AG04450 (cell line): ENCODE measurements at regions not wholly inside any gene's neighbourhood (a gene's known extent, or its start where the extent isn't known, plus 50 kb on each side); places are given as distances from the start of the nearest gene placed in this dataset.

Experiments used
- CTCF ChIA-PET: fragments of 300-600, 350-600 bp; formaldehyde crosslinking; extraction: SDS; loops from one replicate; lab custom pipeline; 2022; ENCODE audit warnings: antibody characterized with exemption, inconsistent platforms; lab: Charles Lee
- POLR2A ChIA-PET: fragments of 350-600 bp; formaldehyde crosslinking; extraction: SDS; loops from one replicate; lab custom pipeline; 2021; ENCODE audit warnings: antibody characterized with exemption, inconsistent platforms; lab: Yijun Ruan, JAX
- DNase-seq: peaks from one replicate; pipeline ENCODE4 v3.0.0-alpha.2; 2011; ENCODE audit warnings: low read depth, low spot score
- H3K27ac ChIP-seq: one replicate; pipeline ENCODE4 v1.5.1; 2012; ENCODE audit warnings: low read depth, low read length, control low read depth
- H3K27me3 ChIP-seq: one replicate; pipeline ENCODE4 v1.6.0; 2012; ENCODE audit warnings: low read length; ENCODE audit not compliant: control insufficient read depth, insufficient read depth
- H3K4me3 ChIP-seq: 2 replicates; pipeline ENCODE4 v1.5.1; 2011; ENCODE audit warnings: mild to moderate bottlenecking, low read depth, low read length, control low read depth
- H3K9me3 ChIP-seq: 2 replicates; pipeline ENCODE4 v1.5.1; 2012; ENCODE audit warnings: low read length; ENCODE audit not compliant: control insufficient read depth, insufficient read depth
- TF ChIP-seq, protein P1 (sequence below): IDR thresholded peaks from 2 replicates; pipeline ENCODE4 v1.5.1; 2011; ENCODE audit warnings: low read depth, low read length, control low read depth, inconsistent platforms

DNA sequence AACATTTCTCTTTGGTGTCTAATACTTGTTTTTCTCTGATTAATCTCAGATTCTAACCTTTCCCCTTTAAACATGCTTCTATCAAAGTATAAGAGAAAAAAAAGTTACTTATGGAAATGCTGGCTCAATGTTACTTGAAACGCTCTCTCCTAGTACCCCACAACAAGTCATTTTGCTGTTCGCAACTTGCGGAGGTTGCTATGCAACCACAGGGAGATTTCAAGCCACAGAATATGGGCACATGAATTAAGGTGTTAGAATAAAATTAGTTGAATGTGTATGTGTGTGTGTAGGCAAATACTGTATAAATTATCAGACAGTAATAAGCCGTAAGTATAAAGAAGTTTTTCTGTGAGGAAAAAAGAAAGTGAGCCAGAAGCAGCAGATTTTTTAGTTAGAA lies 80.6 kb downstream of the CCDC59 start:
- Histone ChIP-seq H3K27ac (no peak overlapping the region), H3K9me3 (peaks cover 8% of the 10 kb centered on the region; the same call in 1 of the 2 replicates), H3K4me3 (no peak overlapping the region), H3K27me3 (no peaks in the 10 kb centered on the region)
- no peak for DNase-seq
- ChIA-PET CTCF (no interaction called here), POLR2A (no interaction called here)
- TF ChIP-seq, protein P1, sequence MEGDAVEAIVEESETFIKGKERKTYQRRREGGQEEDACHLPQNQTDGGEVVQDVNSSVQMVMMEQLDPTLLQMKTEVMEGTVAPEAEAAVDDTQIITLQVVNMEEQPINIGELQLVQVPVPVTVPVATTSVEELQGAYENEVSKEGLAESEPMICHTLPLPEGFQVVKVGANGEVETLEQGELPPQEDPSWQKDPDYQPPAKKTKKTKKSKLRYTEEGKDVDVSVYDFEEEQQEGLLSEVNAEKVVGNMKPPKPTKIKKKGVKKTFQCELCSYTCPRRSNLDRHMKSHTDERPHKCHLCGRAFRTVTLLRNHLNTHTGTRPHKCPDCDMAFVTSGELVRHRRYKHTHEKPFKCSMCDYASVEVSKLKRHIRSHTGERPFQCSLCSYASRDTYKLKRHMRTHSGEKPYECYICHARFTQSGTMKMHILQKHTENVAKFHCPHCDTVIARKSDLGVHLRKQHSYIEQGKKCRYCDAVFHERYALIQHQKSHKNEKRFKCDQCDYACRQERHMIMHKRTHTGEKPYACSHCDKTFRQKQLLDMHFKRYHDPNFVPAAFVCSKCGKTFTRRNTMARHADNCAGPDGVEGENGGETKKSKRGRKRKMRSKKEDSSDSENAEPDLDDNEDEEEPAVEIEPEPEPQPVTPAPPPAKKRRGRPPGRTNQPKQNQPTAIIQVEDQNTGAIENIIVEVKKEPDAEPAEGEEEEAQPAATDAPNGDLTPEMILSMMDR: no peak

DNA sequence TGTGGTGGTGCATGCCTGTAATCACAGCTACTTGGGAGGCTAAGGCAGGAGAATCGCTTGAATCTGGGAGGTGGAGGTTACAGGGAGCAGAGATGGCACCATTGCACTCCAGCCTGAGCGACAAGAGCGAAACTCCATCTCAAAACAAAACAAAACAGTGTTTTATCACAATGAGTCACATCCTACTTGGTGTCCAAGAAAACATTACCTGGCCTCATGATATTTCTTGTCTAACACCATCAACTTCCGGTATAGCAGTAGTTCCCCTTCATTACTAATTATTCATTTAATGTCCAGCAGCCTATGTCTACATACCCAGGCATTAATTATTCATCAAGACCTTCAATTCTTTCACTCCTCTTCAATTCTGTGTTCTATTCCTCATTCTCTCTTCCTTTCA lies 115.5 kb downstream of the CCDC59 start:
- TF ChIP-seq, protein P1: no peak
- Histone ChIP-seq H3K27ac (no peak overlapping the region), H3K27me3 (no peaks in the 10 kb centered on the region), H3K9me3 (peaks cover 6% of the 10 kb centered on the region), H3K4me3 (no peak overlapping the region)
- CTCF ChIA-PET: no interaction called here
- DNase-seq: no peak
- POLR2A ChIA-PET: no interaction called here

DNA sequence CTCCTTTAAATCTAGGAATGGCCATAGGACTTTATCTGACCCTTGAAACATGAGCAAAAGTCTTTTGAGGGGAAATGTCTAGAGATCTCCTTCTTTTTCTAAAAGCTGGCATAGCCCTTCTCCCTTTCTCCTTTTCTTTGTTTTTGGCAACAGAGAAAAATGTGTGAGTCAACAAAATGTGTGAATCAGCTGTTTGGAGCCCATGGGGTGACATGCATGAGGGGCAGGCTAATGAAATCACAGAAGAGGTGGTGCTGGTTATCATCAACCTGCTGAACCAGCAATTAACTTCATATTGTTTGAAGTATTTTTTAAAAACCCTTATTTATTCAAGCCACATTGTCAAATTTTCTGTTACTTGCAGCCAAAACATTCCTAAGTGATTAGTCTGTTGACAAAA lies 132.3 kb downstream of the CCDC59 start:
- Histone ChIP-seq H3K27ac (no peak overlapping the region), H3K4me3 (no peak overlapping the region), H3K9me3 (peaks cover 3% of the 10 kb centered on the region; the same call in 1 of the 2 replicates), H3K27me3 (no peaks in the 10 kb centered on the region)
- ChIA-PET POLR2A (no interaction called here), CTCF (no interaction called here)
- DNase-seq: no peak
- TF ChIP-seq, protein P1: no peak

DNA sequence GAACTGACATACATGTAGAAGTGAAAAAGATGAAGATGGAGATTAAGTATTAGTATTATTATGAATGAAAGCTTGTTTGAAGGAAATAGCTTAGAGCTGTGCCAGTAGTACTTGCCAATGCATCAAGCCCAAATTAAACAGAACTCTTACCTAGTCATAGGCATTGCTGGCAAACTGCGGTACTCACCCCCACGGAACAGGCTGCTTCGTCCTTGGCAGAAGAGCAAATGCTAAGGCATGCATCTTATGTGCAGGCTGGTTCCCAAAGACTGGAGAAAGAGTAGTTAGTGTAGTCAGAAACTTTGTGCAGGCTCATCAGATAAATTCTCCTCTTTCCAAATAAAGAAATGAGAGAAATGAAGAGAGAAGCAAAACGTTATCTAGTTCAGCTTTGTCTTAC lies 134.8 kb downstream of the CCDC59 start:
- Histone ChIP-seq H3K4me3 (no peak overlapping the region), H3K27ac (no peak overlapping the region), H3K27me3 (no peaks in the 10 kb centered on the region), H3K9me3 (peaks cover 3% of the 10 kb centered on the region)
- CTCF ChIA-PET: no interaction called here
- no peak for DNase-seq
- TF ChIP-seq, protein P1: no peak
- POLR2A ChIA-PET: no interaction called here

DNA sequence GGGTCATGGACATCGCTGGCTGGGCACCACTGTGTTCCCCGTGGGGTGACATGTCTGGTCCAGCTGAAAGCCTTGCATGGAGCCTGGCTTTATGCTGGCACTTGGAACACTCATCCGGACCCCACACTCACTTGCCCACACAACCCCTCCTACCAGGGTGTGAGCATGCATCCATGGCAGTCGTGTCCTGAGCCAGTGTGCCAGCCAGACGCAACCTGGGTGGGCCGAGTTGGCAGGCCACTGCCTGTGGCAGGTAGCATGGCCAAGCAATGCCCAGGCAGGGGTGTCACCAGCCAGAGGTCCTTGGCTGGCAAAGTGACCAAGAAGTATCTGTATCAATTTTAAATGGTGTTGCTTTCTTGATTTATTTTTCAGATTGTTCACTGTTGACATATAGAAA lies 141.7 kb downstream of the CCDC59 start:
- peaks cover 7% of the 10 kb centered on the region for H3K9me3 ChIP-seq
- POLR2A ChIA-PET: no interaction called here
- TF ChIP-seq, protein P1: no peak
- H3K4me3 ChIP-seq: no peak overlapping the region
- no peak overlapping the region for H3K27ac ChIP-seq
- CTCF ChIA-PET: no interaction called here
- DNase-seq: no peak
- no peaks in the 10 kb centered on the region for H3K27me3 ChIP-seq
